Stromal cell of bone marrow (primary cell): ENCODE measurements at regions not wholly inside any gene's neighbourhood (a gene's known extent, or its start where the extent isn't known, plus 50 kb on each side); places are given as distances from the start of the nearest gene placed in this dataset.

Experiments
- DNase-seq: peaks from one replicate; pipeline ENCODE4 v3.0.0-alpha.2; 2012; ENCODE audit warnings: low read depth

GRCh38 chr3:103644450-103644849 lies 1209.6 kb downstream of the ZPLD1 start:
- DNase-seq, result no peak

GRCh38 chr3:103653996-103654395 lies 1219.2 kb downstream of the ZPLD1 start:
- DNase-seq, result no peak

- DNase-seq, result no peak
Observed at GRCh38 chr3:103657756-103658155, 1222.9 kb downstream of the ZPLD1 start.

GRCh38 chr3:103660810-103661209 lies 1226.0 kb downstream of the ZPLD1 start:
- no peak for DNase-seq

- no peak for DNase-seq
Observed at GRCh38 chr3:103662591-103662990, 1227.8 kb downstream of the ZPLD1 start.

- DNase-seq, result no peak
Observed at GRCh38 chr3:103672346-103672745, 1237.5 kb downstream of the ZPLD1 start.

- no peak for DNase-seq
Observed at GRCh38 chr3:103684904-103685303, 1250.1 kb downstream of the ZPLD1 start.

GRCh38 chr3:103685939-103686338 lies 1251.1 kb downstream of the ZPLD1 start:
- no peak for DNase-seq

- DNase-seq, result no peak
Observed at GRCh38 chr3:103690536-103690935, 1255.7 kb downstream of the ZPLD1 start.

GRCh38 chr3:103693831-103694230 lies 1259.0 kb downstream of the ZPLD1 start:
- no peak for DNase-seq

GRCh38 chr3:103698646-103699045 lies 1263.8 kb downstream of the ZPLD1 start:
- DNase-seq, result no peak

GRCh38 chr3:103699228-103699627 lies 1264.4 kb downstream of the ZPLD1 start:
- no peak for DNase-seq

- no peak for DNase-seq
Observed at GRCh38 chr3:103705641-103706040, 1270.8 kb downstream of the ZPLD1 start.

GRCh38 chr3:103706671-103707070 lies 1271.9 kb downstream of the ZPLD1 start:
- no peak for DNase-seq

GRCh38 chr3:103711670-103712069 lies 1276.9 kb downstream of the ZPLD1 start:
- DNase-seq, result no peak

GRCh38 chr3:103712320-103713008 lies 1277.6 kb downstream of the ZPLD1 start:
- DNase-seq, result peak; percentile 2

- no peak for DNase-seq
Observed at GRCh38 chr3:103729547-103729946, 1294.7 kb downstream of the ZPLD1 start.

GRCh38 chr3:103730744-103731143 lies 1295.9 kb downstream of the ZPLD1 start:
- no peak for DNase-seq

GRCh38 chr3:103752986-103753385 lies 1318.2 kb downstream of the ZPLD1 start:
- no peak for DNase-seq

- DNase-seq, result no peak
Observed at GRCh38 chr3:103767635-103768034, 1332.8 kb downstream of the ZPLD1 start.

GRCh38 chr3:103785017-103785416 lies 1350.2 kb downstream of the ZPLD1 start:
- DNase-seq, result no peak

- DNase-seq, result no peak
Observed at GRCh38 chr3:103785537-103785936, 1350.7 kb downstream of the ZPLD1 start.

- no peak for DNase-seq
Observed at GRCh38 chr3:103786296-103786695, 1351.5 kb downstream of the ZPLD1 start.

GRCh38 chr3:103787164-103787871 lies 1352.5 kb downstream of the ZPLD1 start:
- DNase-seq, result no peak
